ENCODE measurements at regions not wholly inside any gene's neighbourhood (a gene's known extent, or its start where the extent isn't known, plus 50 kb on each side); places are given as distances from the start of the nearest gene placed in this dataset.
A peak's percentile ranks its signal among the peaks of the same experiment; 100 is the strongest.

GRCh38 chr14:105852378-105853088 lies 326.1 kb downstream of the TMEM121 start:
- H3K27me3 ChIP-seq = no peaks in the 10 kb centered on the region
- 84% methylated on average over 7 of the region's 17 CpGs; no CpG with 5 or more reads in 1 of the 2 donors for WGBS, 2 donors (ENCODE audit: low coverage in 1 of 2)
- intact Hi-C loops (cut with DNase I; ENCODE audit: low total_unique reads) = no loop called here
- peak; percentile 5 for DNase-seq
- H3K4me1 ChIP-seq = no peaks in the 10 kb centered on the region
- TF ChIP-seq EP300 (IDR thresholded peaks at IDR 0.05; ENCODE audit: low read depth) (no peak), POLR2AphosphoS5 (IDR thresholded peaks at IDR 0.05) (no peak), CTCF (IDR thresholded peaks at IDR 0.05) (no peak), POLR2A (IDR thresholded peaks at IDR 0.05) (no peak)
- no peaks in the 10 kb centered on the region for H3K9me3 ChIP-seq
- no peak overlapping the region for H3K4me3 ChIP-seq
- no peak overlapping the region for H3K27ac ChIP-seq
- in situ Hi-C loops (cut with MboI; ENCODE audit: low pct_ligation_motif_present in 1 of 4, low pct_unique_long_range_greater_than_20kb in 1 of 4, low sequenced_read_pairs in 3 of 4) = no loop called here
- H3K36me3 ChIP-seq = no peaks in the 10 kb centered on the region

DNA sequence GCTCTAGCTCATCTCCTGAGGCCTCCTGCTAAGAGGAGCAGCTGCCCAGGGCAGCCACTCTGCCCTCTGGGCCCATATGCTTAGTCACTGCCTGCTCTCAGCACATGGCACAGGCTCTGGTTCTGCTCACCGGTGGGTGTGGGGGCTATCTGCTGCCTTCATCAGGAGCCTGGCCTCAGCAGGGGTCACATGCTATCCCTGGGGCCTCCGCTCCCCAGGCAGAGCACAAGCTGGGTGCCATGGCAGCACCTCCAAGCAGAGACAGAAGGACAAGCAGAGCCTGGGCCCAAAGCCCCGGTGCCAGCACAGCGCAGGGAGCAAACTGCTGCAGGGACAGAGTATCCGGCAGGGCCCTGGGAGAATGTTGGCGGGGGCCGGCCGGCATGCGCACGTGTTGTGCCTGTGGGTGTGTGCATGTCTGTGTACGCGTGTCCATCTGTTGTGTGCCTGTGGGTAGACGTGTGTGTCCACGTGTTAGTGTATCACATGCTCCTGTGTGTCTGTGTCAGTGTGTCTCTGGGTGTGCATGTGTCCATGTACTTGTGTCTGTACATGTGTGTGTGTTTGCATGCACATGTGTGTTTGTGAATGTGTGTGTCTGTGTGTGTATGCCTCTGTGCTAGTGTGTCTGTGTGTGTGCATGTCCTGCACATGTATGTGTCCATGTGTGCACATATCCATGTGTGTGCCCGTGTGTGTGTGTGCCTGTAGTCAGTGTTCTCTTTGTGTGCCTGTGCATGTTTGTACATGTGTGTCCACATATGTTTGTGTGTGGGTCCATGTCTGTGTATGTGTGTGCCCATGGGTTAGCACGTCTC lies 326.9 kb downstream of the TMEM121 start:
- H3K27ac ChIP-seq = no peak overlapping the region
- in situ Hi-C loops (cut with MboI; ENCODE audit: low pct_ligation_motif_present in 1 of 4, low pct_unique_long_range_greater_than_20kb in 1 of 4, low sequenced_read_pairs in 3 of 4) = no loop called here
- 88% methylated on average over 16 of the region's 16 CpGs; no CpG with 5 or more reads in 1 of the 2 donors for WGBS, 2 donors (ENCODE audit: low coverage in 1 of 2)

DNA sequence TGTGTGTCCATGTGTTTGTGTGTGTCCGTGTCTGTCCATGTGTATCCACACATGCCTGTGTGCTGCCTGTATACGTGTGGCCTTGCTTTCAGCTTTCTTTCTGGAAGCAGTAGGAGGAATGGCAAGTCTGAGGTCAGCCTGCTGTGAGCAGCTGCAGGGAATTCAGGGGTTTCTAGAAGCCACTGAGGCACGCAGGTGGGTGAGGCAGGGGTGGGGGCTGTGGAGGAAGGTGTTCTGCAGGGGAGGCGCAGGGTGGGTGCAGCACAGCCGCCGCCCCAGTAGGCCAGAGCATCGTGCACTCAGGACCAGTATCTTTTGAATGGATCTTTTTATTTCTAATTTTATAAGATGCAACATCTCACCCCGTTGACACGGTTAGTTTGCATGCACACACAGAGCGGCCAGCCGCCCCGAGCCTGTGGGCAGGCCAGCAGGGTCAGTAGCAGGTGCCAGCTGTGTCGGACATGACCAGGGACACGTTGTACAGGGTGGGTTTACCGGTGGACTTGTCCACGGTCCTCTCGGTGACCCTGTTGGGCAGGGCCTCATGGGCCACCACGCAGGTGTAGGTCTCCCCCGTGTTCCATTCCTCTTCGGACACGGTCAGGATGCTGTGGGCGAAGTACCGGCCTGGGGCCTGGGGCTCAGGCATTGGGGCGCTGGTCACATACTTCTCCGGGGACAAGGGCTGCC lies 327.7 kb downstream of the TMEM121 start:
- no peaks in the 10 kb centered on the region for H3K4me1 ChIP-seq
- H3K36me3 ChIP-seq = no peaks in the 10 kb centered on the region
- TF ChIP-seq EP300 (IDR thresholded peaks at IDR 0.05; ENCODE audit: low read depth) (no peak), CTCF (IDR thresholded peaks at IDR 0.05) (no peak)
- intact Hi-C loops (cut with DNase I; ENCODE audit: low total_unique reads) = no loop called here
- WGBS, 2 donors (ENCODE audit: low coverage in 1 of 2) = 89% methylated on average over 22 of the region's 25 CpGs; no CpG with 5 or more reads in 1 of the 2 donors
- in situ Hi-C loops (cut with MboI; ENCODE audit: low pct_ligation_motif_present in 1 of 4, low pct_unique_long_range_greater_than_20kb in 1 of 4, low sequenced_read_pairs in 3 of 4) = no loop called here
- H3K27me3 ChIP-seq = no peaks in the 10 kb centered on the region
- no peak overlapping the region for H3K27ac ChIP-seq
- H3K4me3 ChIP-seq = no peak overlapping the region
- H3K9me3 ChIP-seq = no peaks in the 10 kb centered on the region
- DNase-seq = peak; percentile 6

More for the DNA sequence above, 326.9 kb downstream of the TMEM121 start:
- Histone ChIP-seq H3K27me3 (no peaks in the 10 kb centered on the region), H3K4me3 (no peak overlapping the region), H3K9me3 (no peaks in the 10 kb centered on the region), H3K4me1 (no peaks in the 10 kb centered on the region), H3K36me3 (no peaks in the 10 kb centered on the region)
- intact Hi-C loops (cut with DNase I; ENCODE audit: low total_unique reads) = no loop called here
- DNase-seq = peak; percentile 7
- TF ChIP-seq POLR2AphosphoS5 (IDR thresholded peaks at IDR 0.05) (no peak), EP300 (IDR thresholded peaks at IDR 0.05; ENCODE audit: low read depth) (no peak), POLR2A (IDR thresholded peaks at IDR 0.05) (no peak), CTCF (IDR thresholded peaks at IDR 0.05) (no peak)

DNA sequence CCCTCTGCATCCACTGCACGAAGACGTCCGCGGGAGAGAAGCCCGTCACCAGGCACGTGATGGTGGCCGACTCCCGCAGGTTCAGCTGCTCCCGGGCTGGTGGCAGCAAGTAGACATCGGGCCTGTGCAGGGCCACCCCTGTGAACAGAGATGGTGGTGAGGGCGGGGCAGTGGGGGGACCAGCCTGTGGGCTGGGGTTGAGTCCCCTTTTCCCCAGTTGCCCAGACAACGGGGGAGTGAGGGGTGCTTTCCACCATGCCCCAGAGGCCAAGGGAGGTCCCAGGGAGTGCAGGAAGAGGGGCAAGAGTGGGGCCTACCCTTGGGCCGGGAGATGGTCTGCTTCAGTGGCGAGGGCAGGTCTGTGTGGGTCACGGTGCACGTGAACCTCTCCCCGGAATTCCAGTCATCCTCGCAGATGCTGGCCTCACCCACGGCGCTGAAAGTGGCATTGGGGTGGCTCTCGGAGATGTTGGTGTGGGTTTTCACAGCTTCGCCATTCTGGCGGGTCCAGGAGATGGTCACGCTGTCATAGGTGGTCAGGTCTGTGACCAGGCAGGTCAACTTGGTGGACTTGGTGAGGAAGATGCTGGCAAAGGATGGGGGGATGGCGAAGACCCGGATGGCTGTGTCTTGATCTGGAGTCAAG lies 328.3 kb downstream of the TMEM121 start:
- TF ChIP-seq CTCF (IDR thresholded peaks at IDR 0.05) (no peak), POLR2A (IDR thresholded peaks at IDR 0.05) (no peak), EP300 (IDR thresholded peaks at IDR 0.05; ENCODE audit: low read depth) (no peak), POLR2AphosphoS5 (IDR thresholded peaks at IDR 0.05) (no peak)
- in situ Hi-C loops (cut with MboI; ENCODE audit: low pct_ligation_motif_present in 1 of 4, low pct_unique_long_range_greater_than_20kb in 1 of 4, low sequenced_read_pairs in 3 of 4) = no loop called here
- H3K27me3 ChIP-seq = no peaks in the 10 kb centered on the region
- no peaks in the 10 kb centered on the region for H3K4me1 ChIP-seq
- H3K36me3 ChIP-seq = no peaks in the 10 kb centered on the region
- H3K4me3 ChIP-seq = no peak overlapping the region
- intact Hi-C loops (cut with DNase I; ENCODE audit: low total_unique reads) = no loop called here
- H3K9me3 ChIP-seq = no peaks in the 10 kb centered on the region
- DNase-seq = peak; percentile 5
- 89 to 100% methylated on average over 2 to 26 of the region's 26 CpGs for WGBS, 2 donors (ENCODE audit: low coverage in 1 of 2)
- no peak overlapping the region for H3K27ac ChIP-seq
